ENCODE measurements at regions not wholly inside any gene's neighbourhood (a gene's known extent, or its start where the extent isn't known, plus 50 kb on each side); places are given as distances from the start of the nearest gene placed in this dataset.
A peak's percentile ranks its signal among the peaks of the same experiment; 100 is the strongest.

- Histone ChIP-seq H3K27me3 (ENCODE audit: control insufficient read depth in 4 of 4, insufficient read depth in 4 of 4, low read length in 3 of 4) (peaks cover 0 to 8% (median 0%) of the 10 kb centered on the region in 4 donors), H3K4me3 (ENCODE audit: low read depth in 1 of 3, low read length in 3 of 3) (no peak overlapping the region), H3K9me3 (ENCODE audit: control insufficient read depth in 4 of 4, low read length in 3 of 4) (no peaks in the 10 kb centered on the region), H3K9ac (ENCODE audit: low read depth in 1 of 2, low read length in 2 of 2) (no peak overlapping the region), H3K4me1 (ENCODE audit: control insufficient read depth in 4 of 4, insufficient read depth in 4 of 4, low read length in 3 of 4) (no peaks in the 10 kb centered on the region), H3K36me3 (ENCODE audit: control insufficient read depth in 4 of 4, insufficient read depth in 3 of 4, low read depth in 1 of 4, low read length in 3 of 4) (no peaks in the 10 kb centered on the region), H3K27ac (ENCODE audit: low read depth in 1 of 2, low read length in 2 of 2) (no peak overlapping the region)
- DNase-seq (ENCODE audit: low spot score), result no peak
- 63% methylated on average over 8 of the region's 8 CpGs for WGBS
- TF ChIP-seq RXRA (IDR thresholded peaks at IDR 0.05) (peak in 1 of 2 donors; percentile 22), HNF4G (IDR thresholded peaks at IDR 0.05) (peak; percentile 19), SP1 (IDR thresholded peaks at IDR 0.05) (no peak), YY1 (IDR thresholded peaks at IDR 0.05) (peak; percentile 35), HNF4A (conservative IDR thresholded peaks at IDR 0.05) (peak; percentile 78 to 87)
- TF ChIP-seq, protein P1, sequence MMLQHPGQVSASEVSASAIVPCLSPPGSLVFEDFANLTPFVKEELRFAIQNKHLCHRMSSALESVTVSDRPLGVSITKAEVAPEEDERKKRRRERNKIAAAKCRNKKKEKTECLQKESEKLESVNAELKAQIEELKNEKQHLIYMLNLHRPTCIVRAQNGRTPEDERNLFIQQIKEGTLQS (IDR thresholded peaks at IDR 0.05), result no peak
Observed at GRCh38 chr12:13887779-13888388, 93.5 kb downstream of the GRIN2B start.

DNA sequence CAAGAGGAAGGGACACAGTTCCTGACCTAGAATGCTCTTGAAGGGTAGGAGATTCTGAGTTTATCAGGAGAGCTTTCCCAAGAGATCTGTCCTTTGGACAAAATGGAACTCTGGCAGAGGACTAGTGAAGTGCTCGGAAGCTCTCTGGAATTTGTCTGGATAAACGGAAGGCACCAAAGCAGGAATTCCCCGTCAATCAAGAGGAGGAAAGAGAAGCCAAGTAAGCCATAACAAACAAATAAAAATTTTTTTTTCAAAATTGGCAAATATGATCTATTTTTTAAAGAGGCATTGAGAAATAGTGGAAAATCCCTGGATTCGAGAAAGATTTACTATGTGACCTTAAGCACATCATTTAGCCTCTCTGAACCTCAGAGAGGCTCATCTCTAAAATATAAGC is 99.2 kb downstream of the GRIN2B start:
- Histone ChIP-seq H3K4me1 (ENCODE audit: control insufficient read depth in 4 of 4, insufficient read depth in 4 of 4, low read length in 3 of 4) (no peaks in the 10 kb centered on the region), H3K9ac (ENCODE audit: low read depth in 1 of 2, low read length in 2 of 2) (no peak overlapping the region), H3K9me3 (ENCODE audit: control insufficient read depth in 4 of 4, low read length in 3 of 4) (no peaks in the 10 kb centered on the region), H3K27ac (ENCODE audit: low read depth in 1 of 2, low read length in 2 of 2) (no peak overlapping the region), H3K27me3 (ENCODE audit: control insufficient read depth in 4 of 4, insufficient read depth in 4 of 4, low read length in 3 of 4) (peaks cover 0 to 4% (median 0%) of the 10 kb centered on the region in 4 donors), H3K4me3 (ENCODE audit: low read depth in 1 of 3, low read length in 3 of 3) (no peak overlapping the region), H3K36me3 (ENCODE audit: control insufficient read depth in 4 of 4, insufficient read depth in 3 of 4, low read depth in 1 of 4, low read length in 3 of 4) (no peaks in the 10 kb centered on the region)
- TF ChIP-seq CTCF (IDR thresholded peaks at IDR 0.05; ENCODE audit: low read depth, low read length, missing input control) (no peak), TAF1 (conservative IDR thresholded peaks at IDR 0.05) (no peak), SP1 (IDR thresholded peaks at IDR 0.05) (no peak), YY1 (IDR thresholded peaks at IDR 0.05) (no peak), FOXA1 (IDR thresholded peaks at IDR 0.05) (no peak), HNF4G (IDR thresholded peaks at IDR 0.05) (no peak), JUND (IDR thresholded peaks at IDR 0.05) (no peak), RAD21 (IDR thresholded peaks at IDR 0.05) (no peak), FOXA2 (IDR thresholded peaks at IDR 0.05) (no peak)
- TF ChIP-seq, protein P2, sequence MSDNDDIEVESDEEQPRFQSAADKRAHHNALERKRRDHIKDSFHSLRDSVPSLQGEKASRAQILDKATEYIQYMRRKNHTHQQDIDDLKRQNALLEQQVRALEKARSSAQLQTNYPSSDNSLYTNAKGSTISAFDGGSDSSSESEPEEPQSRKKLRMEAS (IDR thresholded peaks at IDR 0.05), result no peak
- TF ChIP-seq, protein P3, sequence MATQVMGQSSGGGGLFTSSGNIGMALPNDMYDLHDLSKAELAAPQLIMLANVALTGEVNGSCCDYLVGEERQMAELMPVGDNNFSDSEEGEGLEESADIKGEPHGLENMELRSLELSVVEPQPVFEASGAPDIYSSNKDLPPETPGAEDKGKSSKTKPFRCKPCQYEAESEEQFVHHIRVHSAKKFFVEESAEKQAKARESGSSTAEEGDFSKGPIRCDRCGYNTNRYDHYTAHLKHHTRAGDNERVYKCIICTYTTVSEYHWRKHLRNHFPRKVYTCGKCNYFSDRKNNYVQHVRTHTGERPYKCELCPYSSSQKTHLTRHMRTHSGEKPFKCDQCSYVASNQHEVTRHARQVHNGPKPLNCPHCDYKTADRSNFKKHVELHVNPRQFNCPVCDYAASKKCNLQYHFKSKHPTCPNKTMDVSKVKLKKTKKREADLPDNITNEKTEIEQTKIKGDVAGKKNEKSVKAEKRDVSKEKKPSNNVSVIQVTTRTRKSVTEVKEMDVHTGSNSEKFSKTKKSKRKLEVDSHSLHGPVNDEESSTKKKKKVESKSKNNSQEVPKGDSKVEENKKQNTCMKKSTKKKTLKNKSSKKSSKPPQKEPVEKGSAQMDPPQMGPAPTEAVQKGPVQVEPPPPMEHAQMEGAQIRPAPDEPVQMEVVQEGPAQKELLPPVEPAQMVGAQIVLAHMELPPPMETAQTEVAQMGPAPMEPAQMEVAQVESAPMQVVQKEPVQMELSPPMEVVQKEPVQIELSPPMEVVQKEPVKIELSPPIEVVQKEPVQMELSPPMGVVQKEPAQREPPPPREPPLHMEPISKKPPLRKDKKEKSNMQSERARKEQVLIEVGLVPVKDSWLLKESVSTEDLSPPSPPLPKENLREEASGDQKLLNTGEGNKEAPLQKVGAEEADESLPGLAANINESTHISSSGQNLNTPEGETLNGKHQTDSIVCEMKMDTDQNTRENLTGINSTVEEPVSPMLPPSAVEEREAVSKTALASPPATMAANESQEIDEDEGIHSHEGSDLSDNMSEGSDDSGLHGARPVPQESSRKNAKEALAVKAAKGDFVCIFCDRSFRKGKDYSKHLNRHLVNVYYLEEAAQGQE (IDR thresholded peaks at IDR 0.05), result no peak
- TF ChIP-seq, protein P4, sequence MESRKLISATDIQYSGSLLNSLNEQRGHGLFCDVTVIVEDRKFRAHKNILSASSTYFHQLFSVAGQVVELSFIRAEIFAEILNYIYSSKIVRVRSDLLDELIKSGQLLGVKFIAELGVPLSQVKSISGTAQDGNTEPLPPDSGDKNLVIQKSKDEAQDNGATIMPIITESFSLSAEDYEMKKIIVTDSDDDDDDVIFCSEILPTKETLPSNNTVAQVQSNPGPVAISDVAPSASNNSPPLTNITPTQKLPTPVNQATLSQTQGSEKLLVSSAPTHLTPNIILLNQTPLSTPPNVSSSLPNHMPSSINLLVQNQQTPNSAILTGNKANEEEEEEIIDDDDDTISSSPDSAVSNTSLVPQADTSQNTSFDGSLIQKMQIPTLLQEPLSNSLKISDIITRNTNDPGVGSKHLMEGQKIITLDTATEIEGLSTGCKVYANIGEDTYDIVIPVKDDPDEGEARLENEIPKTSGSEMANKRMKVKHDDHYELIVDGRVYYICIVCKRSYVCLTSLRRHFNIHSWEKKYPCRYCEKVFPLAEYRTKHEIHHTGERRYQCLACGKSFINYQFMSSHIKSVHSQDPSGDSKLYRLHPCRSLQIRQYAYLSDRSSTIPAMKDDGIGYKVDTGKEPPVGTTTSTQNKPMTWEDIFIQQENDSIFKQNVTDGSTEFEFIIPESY (IDR thresholded peaks at IDR 0.05), result no peak
- DNase-seq (ENCODE audit: low spot score), result no peak
- WGBS, result 69% methylated on average over 4 of the region's 4 CpGs

Measured in liver (tissue), 8 donors.